ENCODE measurements at regions not wholly inside any gene's neighbourhood (a gene's known extent, or its start where the extent isn't known, plus 50 kb on each side); places are given as distances from the start of the nearest gene placed in this dataset.

GRCh38 chr5:67496051-67496450 lies 299.5 kb upstream of the CD180 start:
- ChIA-PET CTCF (interaction anchor here (1.1 kb wide), 1 partner anchor 250 kb away, joined by 4 read pairs; no protein-coding TSS in a partner anchor), POLR2A (no interaction called here)
- H3K4me1 ChIP-seq (ENCODE audit: control insufficient read depth, extremely low read depth, insufficient read depth, low read length): no peaks in the 10 kb centered on the region
- H3K9me3 ChIP-seq (replicated peaks; ENCODE audit: control insufficient read depth, insufficient read depth, low read length): no peaks in the 10 kb centered on the region
- BruUV-seq (replicated peaks): no TSS peak
- H3K4me2 ChIP-seq (ENCODE audit: insufficient read depth, low read length): no peak overlapping the region
- H3K4me3 ChIP-seq (replicated peaks in 1 of 3; ENCODE audit: insufficient read depth in 1 of 3, low read depth in 1 of 3, low read length in 3 of 3): no peak overlapping the region
- FAIRE-seq (no peak), DNase-seq (ENCODE audit: low read depth, low spot score) (no peak)
- H3K27me3 ChIP-seq (ENCODE audit: control insufficient read depth in 2 of 2, insufficient read depth in 2 of 2, low read length in 2 of 2): no peaks in the 10 kb centered on the region
- dilution Hi-C loops (cut with MboI; ENCODE audit: extremely low pct_ligation_motif_present, low sequenced_read_pairs) (no loop called here), intact Hi-C loops (cut with micrococcal nuclease) (no loop called here)
- TF ChIP-seq EZH2 (IDR thresholded peaks at IDR 0.05; ENCODE audit: borderline replicate concordance, low read depth, low read length, severe bottlenecking) (no peak), FOS (IDR thresholded peaks at IDR 0.05; ENCODE audit: borderline replicate concordance, insufficient read depth, low read length) (no peak)
- TF ChIP-seq, protein P1, sequence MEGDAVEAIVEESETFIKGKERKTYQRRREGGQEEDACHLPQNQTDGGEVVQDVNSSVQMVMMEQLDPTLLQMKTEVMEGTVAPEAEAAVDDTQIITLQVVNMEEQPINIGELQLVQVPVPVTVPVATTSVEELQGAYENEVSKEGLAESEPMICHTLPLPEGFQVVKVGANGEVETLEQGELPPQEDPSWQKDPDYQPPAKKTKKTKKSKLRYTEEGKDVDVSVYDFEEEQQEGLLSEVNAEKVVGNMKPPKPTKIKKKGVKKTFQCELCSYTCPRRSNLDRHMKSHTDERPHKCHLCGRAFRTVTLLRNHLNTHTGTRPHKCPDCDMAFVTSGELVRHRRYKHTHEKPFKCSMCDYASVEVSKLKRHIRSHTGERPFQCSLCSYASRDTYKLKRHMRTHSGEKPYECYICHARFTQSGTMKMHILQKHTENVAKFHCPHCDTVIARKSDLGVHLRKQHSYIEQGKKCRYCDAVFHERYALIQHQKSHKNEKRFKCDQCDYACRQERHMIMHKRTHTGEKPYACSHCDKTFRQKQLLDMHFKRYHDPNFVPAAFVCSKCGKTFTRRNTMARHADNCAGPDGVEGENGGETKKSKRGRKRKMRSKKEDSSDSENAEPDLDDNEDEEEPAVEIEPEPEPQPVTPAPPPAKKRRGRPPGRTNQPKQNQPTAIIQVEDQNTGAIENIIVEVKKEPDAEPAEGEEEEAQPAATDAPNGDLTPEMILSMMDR (IDR thresholded peaks at IDR 0.05; ENCODE audit: extremely low read depth in 1 of 2, insufficient read depth in 1 of 2, low read depth in 1 of 2, low read length in 2 of 2): no peak
- H3K36me3 ChIP-seq (ENCODE audit: control insufficient read depth in 2 of 2, extremely low read depth in 1 of 2, insufficient read depth in 2 of 2, low read length in 2 of 2): no peaks in the 10 kb centered on the region
- H3K9me1 ChIP-seq (replicated peaks; ENCODE audit: control insufficient read depth, extremely low read depth, insufficient read depth, low read length): no peaks in the 10 kb centered on the region
- no peaks in the 10 kb centered on the region for H4K20me1 ChIP-seq (replicated peaks; ENCODE audit: control insufficient read depth, extremely low read depth, insufficient read depth, low read length)
- no peak overlapping the region for H2AFZ ChIP-seq (ENCODE audit: low read depth, low read length)
- H3K27ac ChIP-seq (ENCODE audit: insufficient read depth, low read depth, low read length): no peak overlapping the region
- no peaks in the 10 kb centered on the region for H3K79me2 ChIP-seq (ENCODE audit: control insufficient read depth, insufficient read depth, low read length)
- H3K9ac ChIP-seq (replicated peaks; ENCODE audit: extremely low read depth, insufficient read depth, low read length): no peak overlapping the region

GRCh38 chr5:67495072-67495471 lies 298.5 kb upstream of the CD180 start:
- no peaks in the 10 kb centered on the region for H3K27me3 ChIP-seq (ENCODE audit: control insufficient read depth in 2 of 2, insufficient read depth in 2 of 2, low read length in 2 of 2)
- DNase-seq (ENCODE audit: low read depth, low spot score) (no peak), FAIRE-seq (no peak)
- intact Hi-C loops (cut with micrococcal nuclease): no loop called here
- dilution Hi-C loops (cut with MboI; ENCODE audit: extremely low pct_ligation_motif_present, low sequenced_read_pairs): no loop called here
- H3K9ac ChIP-seq (replicated peaks; ENCODE audit: extremely low read depth, insufficient read depth, low read length): no peak overlapping the region
- no peak overlapping the region for H3K4me2 ChIP-seq (ENCODE audit: insufficient read depth, low read length)
- no peak for TF ChIP-seq MYC (IDR thresholded peaks at IDR 0.05; ENCODE audit: low read depth, low read length)
- no peak for TF ChIP-seq JUN (IDR thresholded peaks at IDR 0.05; ENCODE audit: borderline replicate concordance, insufficient read depth, insufficient read length, low read depth)
- TF ChIP-seq POLR2AphosphoS5 (IDR thresholded peaks at IDR 0.05; ENCODE audit: insufficient read depth, low read depth, low read length): no peak
- TF ChIP-seq FOS (IDR thresholded peaks at IDR 0.05; ENCODE audit: borderline replicate concordance, insufficient read depth, low read length): no peak
- TF ChIP-seq, protein P2, sequence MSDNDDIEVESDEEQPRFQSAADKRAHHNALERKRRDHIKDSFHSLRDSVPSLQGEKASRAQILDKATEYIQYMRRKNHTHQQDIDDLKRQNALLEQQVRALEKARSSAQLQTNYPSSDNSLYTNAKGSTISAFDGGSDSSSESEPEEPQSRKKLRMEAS (IDR thresholded peaks at IDR 0.05; ENCODE audit: insufficient read depth, insufficient read length): no peak
- no peak overlapping the region for H3K27ac ChIP-seq (ENCODE audit: insufficient read depth, low read depth, low read length)
- ChIA-PET CTCF (interaction anchor here (0.7 to 2.3 kb wide), 5 partner anchors 8 to 757 kb away, joined by 3 to 10 read pairs (median 5); no protein-coding TSS in a partner anchor), POLR2A (no interaction called here)
- H3K36me3 ChIP-seq (ENCODE audit: control insufficient read depth in 2 of 2, extremely low read depth in 1 of 2, insufficient read depth in 2 of 2, low read length in 2 of 2): no peaks in the 10 kb centered on the region
- H3K9me1 ChIP-seq (replicated peaks; ENCODE audit: control insufficient read depth, extremely low read depth, insufficient read depth, low read length): no peaks in the 10 kb centered on the region
- H3K9me3 ChIP-seq (replicated peaks; ENCODE audit: control insufficient read depth, insufficient read depth, low read length): no peaks in the 10 kb centered on the region
- no peaks in the 10 kb centered on the region for H3K79me2 ChIP-seq (ENCODE audit: control insufficient read depth, insufficient read depth, low read length)
- H4K20me1 ChIP-seq (replicated peaks; ENCODE audit: control insufficient read depth, extremely low read depth, insufficient read depth, low read length): no peaks in the 10 kb centered on the region
- no peak overlapping the region for H3K4me3 ChIP-seq (replicated peaks in 1 of 3; ENCODE audit: insufficient read depth in 1 of 3, low read depth in 1 of 3, low read length in 3 of 3)
- no peak overlapping the region for H2AFZ ChIP-seq (ENCODE audit: low read depth, low read length)
- no TSS peak for BruUV-seq (replicated peaks)
- H3K4me1 ChIP-seq (ENCODE audit: control insufficient read depth, extremely low read depth, insufficient read depth, low read length): no peaks in the 10 kb centered on the region

Data from endothelial cell of umbilical vein (primary cell).